Islet of Langerhans (tissue), 1 donor: ENCODE measurements at regions not wholly inside any gene's neighbourhood (a gene's known extent, or its start where the extent isn't known, plus 50 kb on each side); places are given as distances from the start of the nearest gene placed in this dataset.
"Not testable (repeated sequence)": the region's sequence is repeated elsewhere in the genome, so short reads cannot be mapped to it uniquely, and the experiment has no call there.

Source experiments
- FAIRE-seq: peaks from one replicate; lab custom pipeline; 2011; peaks lifted over from hg19 to GRCh38; lab: Jason Lieb, UNC

- FAIRE-seq = not testable (repeated sequence)
Measured at GRCh38 chr10:91003379-91003778, 82.5 kb upstream of the ANKRD1 start.

- FAIRE-seq = not testable (repeated sequence)
Measured at GRCh38 chr10:91005276-91005675, 84.4 kb upstream of the ANKRD1 start.

DNA sequence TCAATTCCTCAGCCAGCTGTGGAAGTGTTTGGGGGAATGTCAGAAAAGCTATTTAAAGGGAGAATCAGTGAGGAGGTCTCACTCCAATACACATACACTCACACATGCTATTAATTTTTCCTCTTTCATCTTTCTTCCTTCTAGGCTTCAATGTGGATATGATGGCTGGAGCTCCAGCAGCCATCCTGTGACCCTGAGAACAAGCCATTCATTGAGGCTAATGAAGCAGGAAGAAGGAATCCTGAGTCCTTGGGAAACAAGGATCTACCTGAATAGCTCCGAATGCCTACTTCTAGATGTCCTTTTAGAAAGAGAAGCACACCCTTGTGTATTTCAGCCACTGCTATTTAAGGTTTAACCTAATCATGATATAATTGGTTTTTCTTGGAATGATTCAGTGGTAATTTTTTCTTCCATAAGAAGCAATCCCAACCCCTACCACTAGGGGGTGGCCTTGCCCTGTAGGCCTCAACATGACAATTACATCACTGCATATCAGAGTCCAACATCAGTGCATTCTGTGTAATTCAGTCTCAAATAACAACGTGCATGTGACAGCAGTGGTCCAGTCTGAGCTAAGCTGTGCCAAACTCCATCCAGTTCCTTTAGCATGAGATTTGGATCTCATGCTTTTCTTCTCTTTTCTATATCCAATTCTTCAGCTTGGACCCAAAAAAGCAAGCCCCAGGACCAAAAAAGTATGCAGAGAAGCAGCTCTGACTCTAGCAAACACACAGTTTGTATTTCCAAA, 85.3 kb upstream of the ANKRD1 start:
- no peak for FAIRE-seq

- no peak for FAIRE-seq
Measured at GRCh38 chr10:91006752-91007346, 86.0 kb upstream of the ANKRD1 start.

DNA sequence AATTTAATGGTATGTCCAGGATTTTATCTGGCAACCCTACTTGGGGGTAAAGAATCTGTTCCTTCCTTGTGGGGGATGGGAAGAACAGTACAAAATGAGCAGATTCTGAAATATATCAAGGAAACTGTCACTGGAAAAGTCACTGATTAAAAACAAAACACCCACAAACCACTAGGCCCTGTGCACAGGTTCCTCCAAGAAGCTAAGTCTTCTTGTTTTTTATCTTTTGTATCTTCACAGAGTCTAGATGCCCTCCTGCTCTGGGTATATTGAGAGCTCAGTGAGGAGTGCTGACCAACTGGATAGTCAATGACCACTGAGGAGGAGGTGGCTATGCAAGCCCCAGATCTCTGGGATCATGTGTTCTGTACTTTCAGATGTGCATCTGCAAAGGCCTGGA, 86.8 kb upstream of the ANKRD1 start:
- FAIRE-seq = no peak

- no peak for FAIRE-seq
Measured at GRCh38 chr10:91009121-91009520, 88.2 kb upstream of the ANKRD1 start.

- FAIRE-seq = no peak
Measured at GRCh38 chr10:91010952-91011351, 90.1 kb upstream of the ANKRD1 start.

DNA sequence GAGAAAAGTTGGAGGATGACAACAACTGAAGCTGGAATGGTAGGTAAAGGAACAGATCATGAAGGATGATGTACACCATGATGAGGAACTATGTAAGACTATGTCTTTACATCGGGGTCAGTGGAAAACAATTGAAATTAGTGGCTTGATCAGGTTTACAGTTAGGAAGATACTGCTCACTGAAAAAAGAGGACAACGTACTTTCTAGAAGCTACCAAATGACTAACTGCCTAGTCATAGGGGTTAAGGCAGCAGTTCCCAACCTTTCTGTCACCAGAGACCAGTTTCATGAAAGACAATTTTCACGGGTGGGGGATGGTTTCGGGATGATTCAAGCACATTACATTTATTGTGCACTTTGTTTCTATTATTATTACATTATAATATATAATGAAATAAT, 91.6 kb upstream of the ANKRD1 start:
- FAIRE-seq = no peak

DNA sequence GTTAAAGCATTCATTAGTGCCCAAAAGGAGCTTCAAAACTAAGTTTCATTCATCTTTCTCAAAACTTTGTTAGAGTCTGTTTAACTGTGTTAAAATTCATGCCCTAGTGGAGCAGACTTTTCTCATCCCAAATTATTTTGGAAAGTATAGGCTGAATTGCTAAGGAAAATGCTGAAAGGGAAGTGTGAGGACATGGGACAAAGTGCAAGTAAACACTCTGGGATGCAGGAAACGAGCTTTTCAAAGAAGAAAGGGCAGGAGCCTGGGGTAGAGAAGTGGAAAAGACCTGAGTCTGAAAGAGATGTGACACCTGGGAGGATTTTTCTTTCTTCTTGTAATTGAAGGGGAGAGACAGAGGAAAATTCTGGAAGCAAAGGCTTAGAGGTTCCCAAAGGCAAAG, 93.1 kb upstream of the ANKRD1 start:
- FAIRE-seq = no peak

DNA sequence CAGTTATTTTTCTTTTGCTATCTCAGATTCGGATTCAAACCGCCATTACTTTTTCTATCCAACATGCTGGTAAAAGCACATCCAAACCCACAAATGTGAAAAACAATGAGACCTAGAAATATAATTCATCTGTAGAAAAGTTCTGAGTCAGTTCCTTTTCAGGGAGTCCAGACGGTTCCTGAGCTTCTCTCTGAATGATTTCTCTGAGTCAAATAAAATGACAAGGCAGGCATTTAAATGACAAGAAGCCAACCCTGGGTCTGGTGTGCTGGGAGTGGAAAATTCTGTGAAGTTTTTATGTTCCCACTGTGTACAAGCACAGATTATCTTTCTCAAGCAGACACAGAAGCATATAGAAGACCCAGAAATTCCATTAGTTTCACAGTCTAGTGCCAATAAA, 96.3 kb upstream of the ANKRD1 start:
- no peak for FAIRE-seq

DNA sequence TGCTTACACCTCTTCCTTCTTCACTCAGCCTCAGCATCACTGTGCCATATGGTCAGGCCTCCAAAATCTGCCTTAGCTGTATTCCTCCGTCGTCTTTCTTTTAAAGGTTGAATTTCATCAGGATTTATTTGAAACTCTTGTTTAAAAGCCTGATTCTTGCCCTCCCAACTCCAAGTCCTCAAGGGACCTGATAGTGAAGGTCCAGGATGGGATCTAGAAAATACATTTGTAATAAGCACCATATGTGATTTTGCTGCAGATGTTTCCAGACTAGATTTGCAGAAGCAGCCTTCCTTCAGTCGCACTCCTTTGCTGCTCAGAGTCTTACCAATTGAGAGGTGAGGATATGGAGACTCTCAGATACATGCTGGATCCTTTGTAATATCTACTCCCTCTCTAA, 101.0 kb upstream of the ANKRD1 start:
- FAIRE-seq = no peak

GRCh38 chr10:91022390-91022789, 101.5 kb upstream of the ANKRD1 start:
- FAIRE-seq = no peak

GRCh38 chr10:91022924-91023699, 102.2 kb upstream of the ANKRD1 start:
- no peak for FAIRE-seq

DNA sequence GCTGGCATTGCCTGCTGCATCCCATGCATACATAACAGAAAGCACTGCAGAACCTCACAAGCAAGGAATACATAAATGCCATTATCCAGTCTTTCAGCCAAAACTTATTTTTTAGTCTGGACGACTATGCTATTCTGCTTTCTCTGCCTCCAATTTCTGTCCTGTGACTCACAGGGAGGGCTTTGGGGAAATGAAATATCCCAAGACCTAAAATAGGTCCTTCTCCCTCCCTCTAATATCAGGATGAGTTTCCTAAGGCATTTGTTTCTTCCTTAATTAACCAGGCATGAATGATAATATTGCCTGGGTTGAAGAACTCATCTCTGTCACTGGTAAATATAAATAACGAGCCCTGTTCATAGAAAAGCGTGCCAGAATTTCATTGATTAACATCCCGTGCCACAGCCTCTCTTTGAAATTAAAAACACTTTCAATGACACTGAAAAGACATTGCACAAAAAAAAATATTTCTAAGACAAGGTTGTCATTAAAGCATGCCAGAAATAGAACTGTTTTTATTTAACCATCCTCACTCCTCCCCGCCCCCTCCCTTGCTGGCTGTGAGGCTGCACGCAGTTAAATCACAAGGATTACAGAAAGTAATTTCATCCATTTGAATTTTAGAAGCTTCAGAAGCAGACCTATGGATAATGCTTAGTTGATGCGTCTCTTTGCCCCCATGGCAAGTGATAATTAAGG, 103.0 kb upstream of the ANKRD1 start:
- FAIRE-seq = no peak

GRCh38 chr10:91024541-91024940, 103.7 kb upstream of the ANKRD1 start:
- no peak for FAIRE-seq

- FAIRE-seq = no peak
Measured at GRCh38 chr10:91032611-91033206, 111.8 kb upstream of the ANKRD1 start.

DNA sequence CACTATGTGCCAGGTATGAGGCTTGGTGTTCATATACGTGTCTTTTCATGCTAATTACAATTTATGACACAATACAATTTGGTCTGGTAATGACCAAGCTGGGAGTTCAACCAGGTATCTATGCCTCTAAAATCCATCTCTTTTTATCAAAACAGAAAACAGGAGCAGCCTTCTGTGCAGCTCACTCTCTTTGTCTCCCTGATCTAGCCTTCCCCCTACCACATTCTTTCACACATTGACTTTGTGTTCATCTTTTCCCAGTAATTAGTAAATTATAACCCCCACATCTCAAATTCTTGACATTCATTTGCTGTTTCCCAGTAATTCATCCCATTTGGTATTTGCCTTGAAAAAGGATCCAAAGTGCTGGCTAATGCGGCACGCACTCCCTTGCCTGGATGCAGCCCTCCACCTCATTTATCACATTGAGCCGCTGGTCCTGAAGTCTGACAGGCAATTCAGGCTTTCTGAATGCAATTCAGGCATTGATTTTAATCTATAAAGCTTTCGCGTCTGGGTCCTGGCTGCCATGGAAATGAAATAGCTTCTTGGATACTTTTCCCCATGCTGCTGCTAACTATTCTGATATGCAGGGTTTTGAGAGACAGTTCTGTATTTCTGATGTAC, 112.5 kb upstream of the ANKRD1 start:
- FAIRE-seq = no peak

- FAIRE-seq = no peak
Measured at GRCh38 chr10:91034042-91034441, 113.2 kb upstream of the ANKRD1 start.

DNA sequence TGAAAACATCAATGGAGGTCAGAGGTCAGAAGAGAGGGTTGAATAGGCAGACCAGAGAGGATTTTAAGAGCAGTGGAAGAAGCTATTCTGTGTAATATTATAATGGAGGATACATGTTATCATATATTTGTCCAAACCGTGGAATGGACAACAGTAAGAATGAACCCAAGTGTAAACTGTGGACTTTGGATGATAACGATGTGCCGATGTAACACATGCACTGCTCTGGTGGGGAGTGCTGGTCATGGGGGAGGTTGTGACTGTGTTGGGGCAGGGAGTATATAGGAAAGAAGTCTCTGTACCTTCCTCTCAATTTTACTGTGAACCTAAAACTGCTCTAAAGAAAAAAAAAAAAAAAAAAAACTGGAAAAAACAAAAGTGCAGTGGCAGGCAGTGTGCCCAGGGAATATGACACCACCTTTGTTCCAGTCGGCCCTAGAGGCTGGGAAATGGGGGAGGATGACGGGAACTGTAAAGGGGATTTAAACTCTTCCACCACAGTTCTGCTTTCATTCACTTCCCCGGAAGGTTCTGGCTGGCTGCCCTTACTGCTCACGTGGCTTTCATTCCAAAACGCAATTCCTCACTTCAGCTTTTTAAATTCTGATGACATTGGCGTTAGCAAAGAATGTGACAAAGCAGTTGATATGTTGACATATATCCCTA, 113.7 kb upstream of the ANKRD1 start:
- FAIRE-seq = no peak

GRCh38 chr10:91035650-91036292, 114.9 kb upstream of the ANKRD1 start:
- FAIRE-seq = no peak
